Endothelial cell of umbilical vein (primary cell): ENCODE measurements at regions not wholly inside any gene's neighbourhood (a gene's known extent, or its start where the extent isn't known, plus 50 kb on each side); places are given as distances from the start of the nearest gene placed in this dataset.

Experiments used
- BruUV-seq: library from RNA; stranded (reverse); fragments of 400-500 nt; replicated peaks from 2 replicates; lab custom pipeline; 2021; lab: Mats Ljungman, UMichigan
- CTCF ChIA-PET: fragments of 300-600, 350-600 bp; sonication (Branson Sonifier 250); formaldehyde crosslinking; loops from one replicate; lab custom pipeline; 2021; ENCODE audit warnings: antibody characterized with exemption, inconsistent platforms; lab: Charles Lee
- POLR2A ChIA-PET: fragments of 300-600, 350-600 bp; sonication (Branson Sonifier 250); formaldehyde crosslinking; loops from one replicate; lab custom pipeline; 2021; ENCODE audit warnings: antibody characterized with exemption, inconsistent platforms; lab: Charles Lee
- DNase-seq: peaks from one replicate; pipeline ENCODE4 v3.0.0-alpha.2; 2011; ENCODE audit warnings: low read depth, low spot score
- FAIRE-seq: peaks from 2 replicates; lab custom pipeline; 2011; peaks lifted over from hg19 to GRCh38; lab: Jason Lieb, UNC
- H2AFZ ChIP-seq: 2 replicates; pipeline ENCODE4 v1.6.0; 2012; ENCODE audit warnings: low read depth, low read length, control low read depth, inconsistent platforms
- H3K27ac ChIP-seq: 2 replicates; pipeline ENCODE4 v1.5.1; 2011; ENCODE audit warnings: low read depth, mild to moderate bottlenecking, control low read depth, low read length, moderate library complexity; ENCODE audit not compliant: insufficient read depth
- H3K27me3 ChIP-seq, 2 experiments: 2 replicates each; pipeline versions ENCODE4 v1.6.0 to v1.6.1; 2011; ENCODE audit warnings: low read length in 2 of 2, mixed read lengths in 1 of 2; ENCODE audit not compliant: control insufficient read depth in 2 of 2, insufficient read depth in 2 of 2
- H3K36me3 ChIP-seq, 2 experiments: 2 replicates in 1 of 2; 3 replicates in 1 of 2; pipeline ENCODE4 v1.5.1; 2011; ENCODE audit warnings: low read length in 2 of 2, mild to moderate bottlenecking in 1 of 2, moderate library complexity in 1 of 2; ENCODE audit not compliant: control insufficient read depth in 2 of 2, insufficient read depth in 2 of 2; ENCODE audit errors: extremely low read depth in 1 of 2
- H3K4me1 ChIP-seq: 3 replicates; pipeline ENCODE4 v1.5.1; 2011; ENCODE audit warnings: mild to moderate bottlenecking, low read length; ENCODE audit not compliant: control insufficient read depth, insufficient read depth; ENCODE audit errors: extremely low read depth
- H3K4me2 ChIP-seq: 2 replicates; pipeline ENCODE4 v1.6.1; 2011; ENCODE audit warnings: low read length, control low read depth, mixed read lengths; ENCODE audit not compliant: insufficient read depth
- H3K4me3 ChIP-seq, 3 experiments: fragments of 200-600 bp in 1 of 3; sonication (generic), shearing (Covaris generic) in 1 of 3; replicated peaks in 1 of 3; 2 replicates each; pipeline ENCODE4 v1.5.1; 2011 to 2016; ENCODE audit warnings: control low read depth in 3 of 3, low read length in 3 of 3, mild to moderate bottlenecking in 2 of 3, inconsistent platforms in 1 of 3, low read depth in 1 of 3, moderate library complexity in 1 of 3; ENCODE audit not compliant: insufficient read depth in 1 of 3
- H3K79me2 ChIP-seq: 2 replicates; pipeline ENCODE4 v1.6.0; 2012; ENCODE audit warnings: low read length, inconsistent platforms; ENCODE audit not compliant: control insufficient read depth, insufficient read depth
- H3K9ac ChIP-seq: replicated peaks from 2 replicates; pipeline ENCODE3; 2011; ENCODE audit warnings: low read length, control low read depth; ENCODE audit not compliant: insufficient read depth; ENCODE audit errors: extremely low read depth
- H3K9me1 ChIP-seq: replicated peaks from 3 replicates; pipeline ENCODE4 v1.6.0; 2011; ENCODE audit warnings: mild to moderate bottlenecking, low read length; ENCODE audit not compliant: control insufficient read depth, insufficient read depth; ENCODE audit errors: extremely low read depth
- H3K9me3 ChIP-seq: replicated peaks from 2 replicates; pipeline ENCODE4 v1.5.1; 2012; ENCODE audit warnings: low read length, inconsistent platforms; ENCODE audit not compliant: control insufficient read depth, insufficient read depth
- H4K20me1 ChIP-seq: replicated peaks from 2 replicates; pipeline ENCODE3; 2011; ENCODE audit warnings: mild to moderate bottlenecking, low read length; ENCODE audit not compliant: control insufficient read depth, insufficient read depth; ENCODE audit errors: extremely low read depth
- EZH2 ChIP-seq: IDR thresholded peaks from 2 replicates; pipeline ENCODE4 v1.6.1; 2012; ENCODE audit warnings: borderline replicate concordance, low read depth, mild to moderate bottlenecking, moderate library complexity, low read length, inconsistent platforms; ENCODE audit not compliant: severe bottlenecking
- FOS ChIP-seq: IDR thresholded peaks from 2 replicates; pipeline ENCODE4 v1.6.1; 2011; ENCODE audit warnings: mild to moderate bottlenecking, low read length, moderate library complexity, borderline replicate concordance; ENCODE audit not compliant: insufficient read depth
- GATA2 ChIP-seq: IDR thresholded peaks from 2 replicates; pipeline ENCODE4 v1.7.0; 2011; ENCODE audit warnings: low read depth, mild to moderate bottlenecking, moderate library complexity, mixed read lengths, low read length; ENCODE audit not compliant: insufficient read length, insufficient read depth
- JUN ChIP-seq: IDR thresholded peaks from 2 replicates; pipeline ENCODE4 v1.6.1; 2011; ENCODE audit warnings: borderline replicate concordance, low read depth; ENCODE audit not compliant: insufficient read length, insufficient read depth
- MYC ChIP-seq: IDR thresholded peaks from one replicate; pipeline ENCODE4 v1.6.1; 2011; ENCODE audit warnings: mild to moderate bottlenecking, low read depth, low read length
- POLR2A ChIP-seq: IDR thresholded peaks from 2 replicates; pipeline ENCODE4 v1.6.1; 2012; ENCODE audit warnings: low read depth, mild to moderate bottlenecking, control low read depth, low read length
- POLR2AphosphoS5 ChIP-seq: IDR thresholded peaks from 2 replicates; pipeline ENCODE4 v1.6.1; 2012; ENCODE audit warnings: low read depth, mild to moderate bottlenecking, control low read depth, low read length, moderate library complexity; ENCODE audit not compliant: insufficient read depth
- dilution Hi-C: fragments of 300-500 bp; cut with MboI; formaldehyde crosslinking; loops from one replicate; pipeline ENCODE4 v1.15.0; 2019; ENCODE audit warnings: low sequenced_read_pairs; ENCODE audit not compliant: extremely low pct_ligation_motif_present
- intact Hi-C: fragments of 100-400 bp; cut with micrococcal nuclease; formaldehyde crosslinking; loops from one replicate; pipeline ENCODE4 v1.10.0; 2022
- TF ChIP-seq, protein P1 (sequence below), 2 donors: IDR thresholded peaks; 1 replicate in 1 of 2; 2 replicates in 1 of 2; pipeline ENCODE4 v1.5.1; 2011; ENCODE audit warnings: low read length in 2 of 2, mild to moderate bottlenecking in 2 of 2, moderate library complexity in 2 of 2, control low read depth in 1 of 2, inconsistent platforms in 1 of 2, low read depth in 1 of 2; ENCODE audit not compliant: insufficient read depth in 1 of 2; ENCODE audit errors: extremely low read depth in 1 of 2
- TF ChIP-seq, protein P2 (sequence below): IDR thresholded peaks from 2 replicates; pipeline ENCODE4 v1.6.1; 2011; ENCODE audit not compliant: insufficient read depth, insufficient read length

DNA sequence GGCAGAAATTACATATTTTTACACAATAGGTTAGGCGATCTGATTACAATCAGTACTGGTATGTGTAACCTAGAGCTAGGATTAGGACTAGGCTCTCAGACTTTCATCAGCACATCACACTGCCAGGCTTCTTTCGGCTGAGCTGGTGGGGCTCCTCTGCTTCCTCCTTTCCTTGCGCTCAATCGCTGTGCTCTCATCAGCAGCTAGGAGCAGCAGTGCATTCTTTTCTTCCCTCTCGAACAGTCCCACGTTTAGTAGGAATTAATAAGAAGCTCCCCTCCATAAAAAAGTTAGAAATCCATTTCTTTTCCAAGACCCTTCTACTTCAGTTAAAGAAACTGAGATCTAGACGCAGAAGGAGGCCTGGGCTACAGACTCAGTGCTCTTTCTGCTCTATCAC lies 350.4 kb downstream of the SPRY1 start:
- BruUV-seq: no TSS peak
- Histone ChIP-seq H3K9me3 (no peaks in the 10 kb centered on the region), H3K9ac (no peak overlapping the region), H3K36me3 (no peaks in the 10 kb centered on the region), H3K4me3 (no peak overlapping the region), H2AFZ (no peak overlapping the region), H3K27ac (no peak overlapping the region), H3K79me2 (no peaks in the 10 kb centered on the region), H3K4me1 (peaks cover 5% of the 10 kb centered on the region), H3K27me3 (no peaks in the 10 kb centered on the region), H4K20me1 (no peaks in the 10 kb centered on the region), H3K9me1 (no peaks in the 10 kb centered on the region), H3K4me2 (no peak overlapping the region)
- intact Hi-C loops: no loop called here
- CTCF ChIA-PET: interaction anchor here (0.9 to 1.3 kb wide), 3 partner anchors 11 to 254 kb away, joined by 3 to 5 read pairs (median 3); no protein-coding TSS in a partner anchor
- dilution Hi-C loops: no loop called here
- TF ChIP-seq, protein P1, sequence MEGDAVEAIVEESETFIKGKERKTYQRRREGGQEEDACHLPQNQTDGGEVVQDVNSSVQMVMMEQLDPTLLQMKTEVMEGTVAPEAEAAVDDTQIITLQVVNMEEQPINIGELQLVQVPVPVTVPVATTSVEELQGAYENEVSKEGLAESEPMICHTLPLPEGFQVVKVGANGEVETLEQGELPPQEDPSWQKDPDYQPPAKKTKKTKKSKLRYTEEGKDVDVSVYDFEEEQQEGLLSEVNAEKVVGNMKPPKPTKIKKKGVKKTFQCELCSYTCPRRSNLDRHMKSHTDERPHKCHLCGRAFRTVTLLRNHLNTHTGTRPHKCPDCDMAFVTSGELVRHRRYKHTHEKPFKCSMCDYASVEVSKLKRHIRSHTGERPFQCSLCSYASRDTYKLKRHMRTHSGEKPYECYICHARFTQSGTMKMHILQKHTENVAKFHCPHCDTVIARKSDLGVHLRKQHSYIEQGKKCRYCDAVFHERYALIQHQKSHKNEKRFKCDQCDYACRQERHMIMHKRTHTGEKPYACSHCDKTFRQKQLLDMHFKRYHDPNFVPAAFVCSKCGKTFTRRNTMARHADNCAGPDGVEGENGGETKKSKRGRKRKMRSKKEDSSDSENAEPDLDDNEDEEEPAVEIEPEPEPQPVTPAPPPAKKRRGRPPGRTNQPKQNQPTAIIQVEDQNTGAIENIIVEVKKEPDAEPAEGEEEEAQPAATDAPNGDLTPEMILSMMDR (IDR thresholded peaks at IDR 0.05; ENCODE audit: extremely low read depth in 1 of 2, insufficient read depth in 1 of 2, low read depth in 1 of 2, low read length in 2 of 2): no peak
- no peak for TF ChIP-seq POLR2A
- TF ChIP-seq POLR2AphosphoS5: no peak
- no peak for TF ChIP-seq MYC
- TF ChIP-seq, protein P2, sequence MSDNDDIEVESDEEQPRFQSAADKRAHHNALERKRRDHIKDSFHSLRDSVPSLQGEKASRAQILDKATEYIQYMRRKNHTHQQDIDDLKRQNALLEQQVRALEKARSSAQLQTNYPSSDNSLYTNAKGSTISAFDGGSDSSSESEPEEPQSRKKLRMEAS: no peak
- TF ChIP-seq FOS: no peak
- no peak for TF ChIP-seq GATA2
- no peak for TF ChIP-seq EZH2
- no peak for TF ChIP-seq JUN
- POLR2A ChIA-PET: no interaction called here
- DNase-seq (no peak), FAIRE-seq (no peak)
